Gastrocnemius medialis (tissue), 4 donors: ENCODE measurements at regions not wholly inside any gene's neighbourhood (a gene's known extent, or its start where the extent isn't known, plus 50 kb on each side); places are given as distances from the start of the nearest gene placed in this dataset.

Experiments used
- ATAC-seq, 2 donors: fragments of 150-250 bp; one replicate each; pipeline ENCODE4 v1.9.1; 2016
- DNase-seq, 2 donors: peaks; one replicate each; pipeline ENCODE4 v3.0.0-alpha.2; 2019
- H3K27ac ChIP-seq, 4 donors: fragments of 200-600 bp; sonication (generic); 1 replicate in 1 of 4; 2 replicates in 3 of 4; pipeline ENCODE4 v1.5.1; 2016 to 2018; ENCODE audit warnings: mild to moderate bottlenecking in 2 of 4, moderate library complexity in 1 of 4
- H3K27me3 ChIP-seq, 3 donors: fragments of 200-600 bp; sonication (generic) in 2 of 3; 1 replicate in 1 of 3; 2 replicates in 2 of 3; pipeline versions ENCODE4 v1.5.1 to v1.6.0; 2016 to 2019; ENCODE audit warnings: mild to moderate bottlenecking in 1 of 3, moderate library complexity in 1 of 3
- H3K36me3 ChIP-seq, 2 donors: fragments of 200-600 bp; sonication (generic) in 1 of 2; one replicate each; pipeline ENCODE4 v1.5.1; 2017 to 2018
- H3K4me1 ChIP-seq, 2 donors: fragments of 200-600 bp; sonication (generic) in 1 of 2; one replicate each; pipeline ENCODE4 v1.5.1; 2016 to 2017; ENCODE audit warnings: mild to moderate bottlenecking in 2 of 2
- H3K4me3 ChIP-seq, 4 donors: fragments of 200-600 bp; sonication (generic) in 3 of 4; 1 replicate in 1 of 4; 2 replicates in 3 of 4; pipeline ENCODE4 v1.5.1; 2016 to 2019; ENCODE audit warnings: mild to moderate bottlenecking in 2 of 4
- H3K9me3 ChIP-seq, 3 donors: fragments of 200-600 bp; sonication (generic) in 2 of 3; 1 replicate in 1 of 3; 2 replicates in 2 of 3; pipeline ENCODE4 v1.5.1; 2016 to 2019
- POLR2A ChIP-seq, 2 donors: fragments of 450-650 bp; IDR thresholded peaks; one replicate each; pipeline ENCODE4 v1.6.1; 2017; ENCODE audit warnings: antibody characterized with exemption in 2 of 2, mild to moderate bottlenecking in 2 of 2, moderate library complexity in 2 of 2
- in situ Hi-C, 4 donors: fragments of 200-750 bp; cut with MboI; loops; one replicate each; pipeline versions ENCODE4 v1.15.0 to v1.8.0; 2017; ENCODE audit warnings: low sequenced_read_pairs in 4 of 4
- intact Hi-C: fragments of 100-400 bp; cut with DNase I; formaldehyde crosslinking; loops from one replicate; pipeline ENCODE4 v1.15.1; 2023; ENCODE audit warnings: low total_unique reads
- TF ChIP-seq, protein P1 (sequence below), 5 experiments: fragments of 450-650 bp in 3 of 5; fragments of 200-600 bp in 2 of 5; sonication (generic) in 2 of 5; IDR thresholded peaks in 4 of 5; conservative IDR thresholded peaks in 1 of 5; 1 replicate in 4 of 5; 2 replicates in 1 of 5; pipeline ENCODE4 v1.5.1; 2016 to 2019; ENCODE audit warnings: antibody characterized with exemption in 5 of 5, mild to moderate bottlenecking in 3 of 5, moderate library complexity in 3 of 5

DNA sequence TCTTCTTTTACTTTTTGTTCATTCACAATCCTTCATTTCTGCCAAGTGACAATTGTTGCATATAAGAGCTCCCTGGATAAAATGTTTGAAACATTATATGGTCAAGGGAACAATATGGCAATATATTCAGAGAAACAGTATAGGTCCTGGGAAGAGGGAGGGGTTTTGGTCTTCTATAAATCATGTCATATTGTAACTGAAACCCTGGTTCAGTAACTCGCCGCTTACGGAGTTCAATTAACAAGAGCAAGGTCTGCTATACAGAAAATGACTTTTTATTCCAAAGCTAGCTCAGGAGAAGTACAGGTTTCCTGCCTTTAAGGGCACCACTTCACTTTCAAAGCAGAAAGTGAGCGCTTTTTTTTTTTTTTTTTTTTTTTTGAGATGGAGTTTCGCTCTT, 522.1 kb upstream of the TGFBR2 start:
- TF ChIP-seq POLR2A (IDR thresholded peaks at IDR 0.05): no peak
- TF ChIP-seq, protein P1, sequence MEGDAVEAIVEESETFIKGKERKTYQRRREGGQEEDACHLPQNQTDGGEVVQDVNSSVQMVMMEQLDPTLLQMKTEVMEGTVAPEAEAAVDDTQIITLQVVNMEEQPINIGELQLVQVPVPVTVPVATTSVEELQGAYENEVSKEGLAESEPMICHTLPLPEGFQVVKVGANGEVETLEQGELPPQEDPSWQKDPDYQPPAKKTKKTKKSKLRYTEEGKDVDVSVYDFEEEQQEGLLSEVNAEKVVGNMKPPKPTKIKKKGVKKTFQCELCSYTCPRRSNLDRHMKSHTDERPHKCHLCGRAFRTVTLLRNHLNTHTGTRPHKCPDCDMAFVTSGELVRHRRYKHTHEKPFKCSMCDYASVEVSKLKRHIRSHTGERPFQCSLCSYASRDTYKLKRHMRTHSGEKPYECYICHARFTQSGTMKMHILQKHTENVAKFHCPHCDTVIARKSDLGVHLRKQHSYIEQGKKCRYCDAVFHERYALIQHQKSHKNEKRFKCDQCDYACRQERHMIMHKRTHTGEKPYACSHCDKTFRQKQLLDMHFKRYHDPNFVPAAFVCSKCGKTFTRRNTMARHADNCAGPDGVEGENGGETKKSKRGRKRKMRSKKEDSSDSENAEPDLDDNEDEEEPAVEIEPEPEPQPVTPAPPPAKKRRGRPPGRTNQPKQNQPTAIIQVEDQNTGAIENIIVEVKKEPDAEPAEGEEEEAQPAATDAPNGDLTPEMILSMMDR (IDR thresholded peaks at IDR 0.05 in 4 of 5, conservative IDR thresholded peaks at IDR 0.05 in 1 of 5): no peak

DNA sequence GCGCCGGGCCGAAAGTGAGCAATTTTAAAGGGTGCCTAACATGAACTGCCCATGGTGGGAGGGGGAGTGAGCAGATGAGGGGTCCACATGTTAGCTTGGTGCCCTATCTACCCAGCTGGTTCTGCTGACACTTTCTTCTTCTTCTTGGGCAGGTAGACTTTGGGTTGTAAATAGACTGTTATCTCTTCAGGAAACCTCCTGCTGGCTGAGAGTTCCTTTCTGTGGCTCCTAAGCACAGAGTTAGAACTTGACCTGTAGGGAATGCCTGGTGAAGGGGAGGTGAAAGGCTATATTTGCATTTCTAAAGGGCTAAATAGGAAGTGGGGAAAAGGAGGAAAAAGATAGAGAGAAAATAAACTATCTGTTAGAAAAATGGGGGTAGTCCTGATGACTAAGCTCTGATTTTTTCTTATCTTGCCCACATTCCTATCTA, 521.4 kb upstream of the TGFBR2 start:
- in situ Hi-C loops: no loop called here

More for the DNA sequence above, 522.1 kb upstream of the TGFBR2 start:
- in situ Hi-C loops (no loop called here), intact Hi-C loops (no loop called here)
- H3K27me3 ChIP-seq: no peaks in the 10 kb centered on the region
- H3K27ac ChIP-seq: no peak overlapping the region
- H3K4me3 ChIP-seq: no peak overlapping the region
- ATAC-seq (no peak), DNase-seq (no peak)
- no peaks in the 10 kb centered on the region for H3K4me1 ChIP-seq
- no peaks in the 10 kb centered on the region for H3K36me3 ChIP-seq
- no peaks in the 10 kb centered on the region for H3K9me3 ChIP-seq

DNA sequence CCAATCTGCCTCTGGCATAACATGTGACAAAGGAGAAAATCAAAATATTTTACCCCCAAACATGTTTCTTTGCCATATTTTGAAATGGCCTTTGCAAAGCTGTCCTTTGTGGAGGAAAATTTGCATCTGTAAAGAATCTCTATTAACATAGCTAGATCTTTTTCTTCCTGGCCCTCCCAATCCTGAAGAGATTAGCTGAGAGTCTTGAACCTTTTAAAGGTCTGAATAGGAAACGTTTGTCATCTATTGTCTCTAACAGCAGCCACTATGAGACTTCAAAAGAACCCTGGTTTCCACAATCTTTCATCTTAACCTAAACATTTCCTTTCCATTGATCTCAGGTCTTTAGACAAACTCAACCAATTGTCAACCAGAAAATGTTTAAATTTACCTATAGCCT, 520.9 kb upstream of the TGFBR2 start:
- DNase-seq (no peak), ATAC-seq (no peak)
- intact Hi-C loops: no loop called here

More for the DNA sequence above, 521.4 kb upstream of the TGFBR2 start:
- Histone ChIP-seq H3K27me3 (no peaks in the 10 kb centered on the region), H3K36me3 (no peaks in the 10 kb centered on the region), H3K27ac (no peak overlapping the region), H3K4me1 (no peaks in the 10 kb centered on the region), H3K9me3 (no peaks in the 10 kb centered on the region), H3K4me3 (no peak overlapping the region)
- TF ChIP-seq POLR2A (IDR thresholded peaks at IDR 0.05): no peak
- TF ChIP-seq, protein P1 (IDR thresholded peaks at IDR 0.05 in 4 of 5, conservative IDR thresholded peaks at IDR 0.05 in 1 of 5): no peak
- intact Hi-C loops: no loop called here
- ATAC-seq: no peak
- no peak for DNase-seq

DNA sequence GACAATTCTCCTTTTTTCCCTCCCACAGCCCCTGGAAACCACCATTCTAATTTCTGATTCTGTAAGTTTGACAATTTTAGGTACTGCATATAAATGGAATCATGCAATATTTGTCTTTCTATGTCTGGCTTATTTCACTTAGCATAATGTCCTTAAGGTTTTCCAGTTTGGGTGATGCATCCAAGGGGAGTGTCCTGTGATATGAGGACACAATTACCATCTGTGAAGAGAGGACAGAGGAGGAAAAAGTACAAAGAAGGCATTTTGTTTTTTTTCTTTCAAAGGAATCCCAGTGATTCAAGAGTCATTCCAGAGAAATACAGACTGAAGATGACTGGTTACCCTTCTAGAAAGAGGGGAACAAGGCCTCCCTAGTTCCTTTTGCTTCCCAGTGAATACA, 514.7 kb upstream of the TGFBR2 start:
- H3K9me3 ChIP-seq: no peaks in the 10 kb centered on the region
- H3K4me1 ChIP-seq: no peaks in the 10 kb centered on the region
- in situ Hi-C loops: no loop called here
- DNase-seq (no peak), ATAC-seq (no peak)
- no peak overlapping the region for H3K4me3 ChIP-seq
- H3K36me3 ChIP-seq: no peaks in the 10 kb centered on the region
- no peaks in the 10 kb centered on the region for H3K27me3 ChIP-seq
- H3K27ac ChIP-seq: no peak overlapping the region
- intact Hi-C loops: no loop called here
- TF ChIP-seq, protein P1 (IDR thresholded peaks at IDR 0.05 in 4 of 5, conservative IDR thresholded peaks at IDR 0.05 in 1 of 5): no peak
- no peak for TF ChIP-seq POLR2A (IDR thresholded peaks at IDR 0.05)

More for the DNA sequence above, 520.9 kb upstream of the TGFBR2 start:
- H3K4me3 ChIP-seq: no peak overlapping the region
- H3K27ac ChIP-seq: no peak overlapping the region
- no peaks in the 10 kb centered on the region for H3K9me3 ChIP-seq
- TF ChIP-seq, protein P1 (IDR thresholded peaks at IDR 0.05 in 4 of 5, conservative IDR thresholded peaks at IDR 0.05 in 1 of 5): no peak
- no peak for TF ChIP-seq POLR2A (IDR thresholded peaks at IDR 0.05)
- H3K27me3 ChIP-seq: no peaks in the 10 kb centered on the region
- in situ Hi-C loops: no loop called here
- no peaks in the 10 kb centered on the region for H3K4me1 ChIP-seq
- H3K36me3 ChIP-seq: no peaks in the 10 kb centered on the region

DNA sequence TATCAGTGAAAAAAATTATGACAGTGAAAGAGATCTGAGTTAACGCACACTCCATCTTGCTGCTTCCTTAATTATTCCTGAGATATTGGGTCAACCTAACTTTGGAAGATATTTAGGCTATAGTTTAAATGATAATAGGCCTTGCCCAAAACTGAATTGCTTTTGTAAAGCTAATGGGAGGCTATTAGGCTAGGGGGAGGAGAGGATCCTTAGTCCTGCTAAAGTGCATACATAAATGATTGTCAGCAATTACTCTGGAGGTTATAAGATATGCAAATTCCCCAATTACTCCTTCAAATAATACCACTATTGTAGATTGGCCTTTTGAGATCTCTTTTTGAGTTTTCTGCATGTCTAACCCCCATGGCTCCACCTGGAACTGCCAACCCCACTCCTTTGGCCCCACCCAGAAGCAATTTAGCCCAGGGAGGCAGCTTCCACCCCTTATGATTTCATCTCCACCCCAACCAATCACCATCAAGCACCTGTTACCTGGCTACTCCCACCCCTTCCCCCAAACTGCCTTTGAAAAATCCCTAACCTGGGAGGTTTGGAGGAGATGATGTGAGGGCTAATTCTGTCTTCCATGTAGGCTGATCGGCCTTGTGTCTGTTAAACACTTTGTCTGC, 509.3 kb upstream of the TGFBR2 start:
- no peaks in the 10 kb centered on the region for H3K9me3 ChIP-seq
- DNase-seq (no peak), ATAC-seq (no peak)
- no peak overlapping the region for H3K4me3 ChIP-seq
- in situ Hi-C loops: no loop called here
- H3K36me3 ChIP-seq: no peaks in the 10 kb centered on the region
- TF ChIP-seq, protein P1 (IDR thresholded peaks at IDR 0.05 in 4 of 5, conservative IDR thresholded peaks at IDR 0.05 in 1 of 5): no peak
- no peak for TF ChIP-seq POLR2A (IDR thresholded peaks at IDR 0.05)
- H3K27ac ChIP-seq: no peak overlapping the region
- no peaks in the 10 kb centered on the region for H3K4me1 ChIP-seq
- intact Hi-C loops: no loop called here
- H3K27me3 ChIP-seq: no peaks in the 10 kb centered on the region
